GM12878 (cell line): ENCODE measurements at regions not wholly inside any gene's neighbourhood (a gene's known extent, or its start where the extent isn't known, plus 50 kb on each side); places are given as distances from the start of the nearest gene placed in this dataset.

Experiments
- ELK1 ChIP-seq: IDR thresholded peaks from 2 replicates; pipeline ENCODE4 v1.6.1; 2012; ENCODE audit warnings: low read depth, low read length, improper control_type of control experiment
- RAD21 ChIP-seq: IDR thresholded peaks from 2 replicates; pipeline ENCODE4 v1.6.1; 2011; ENCODE audit warnings: mild to moderate bottlenecking, low read depth, low read length, moderate library complexity; ENCODE audit not compliant: insufficient read depth

- TF ChIP-seq ELK1 (no peak), RAD21 (no peak)
These were observed 461.4 kb upstream of the SYT1 start for GRCh38 chr12:78403136-78403535.
